ENCODE measurements at regions not wholly inside any gene's neighbourhood (a gene's known extent, or its start where the extent isn't known, plus 50 kb on each side); places are given as distances from the start of the nearest gene placed in this dataset.
A peak's percentile ranks its signal among the peaks of the same experiment; 100 is the strongest.
"Not testable (repeated sequence)": the region's sequence is repeated elsewhere in the genome, so short reads cannot be mapped to it uniquely, and the experiment has no call there.

GRCh38 chr7:39758234-39758970 lies 135.0 kb downstream of the RALA start:
- DNase-seq (ENCODE audit: low spot score in 2 of 2) (no peak), ATAC-seq (no peak)
- Mint-ChIP-seq H3K36me3 (no peaks in the 10 kb centered on the region), H3K9me3 (no peaks in the 10 kb centered on the region), H3K27ac (no peak overlapping the region), H3K4me1 (peaks cover 12% of the 10 kb centered on the region), H3K4me3 (no peak overlapping the region)

- Mint-ChIP-seq H3K27ac (no peak overlapping the region), H3K4me3 (no peak overlapping the region)
Observed at GRCh38 chr7:39761449-39761848, 138.1 kb downstream of the RALA start.

GRCh38 chr7:39762466-39762865 lies 139.1 kb downstream of the RALA start:
- H3K4me3 Mint-ChIP-seq; DNase-seq (ENCODE audit: low spot score in 2 of 2); H3K36me3 Mint-ChIP-seq; H3K9me3 Mint-ChIP-seq; ATAC-seq; H3K27ac Mint-ChIP-seq: not testable (repeated sequence)
- peaks cover 11% of the 10 kb centered on the region for H3K4me1 Mint-ChIP-seq

More at GRCh38 chr7:39761449-39761848, 138.1 kb downstream of the RALA start:
- DNase-seq (ENCODE audit: low spot score in 2 of 2): no peak
- peaks cover 11% of the 10 kb centered on the region for H3K4me1 Mint-ChIP-seq
- no peaks in the 10 kb centered on the region for H3K36me3 Mint-ChIP-seq
- ATAC-seq: no peak
- no peaks in the 10 kb centered on the region for H3K9me3 Mint-ChIP-seq

- not testable (repeated sequence) for ATAC-seq; DNase-seq (ENCODE audit: low spot score in 2 of 2); H3K4me3 Mint-ChIP-seq; H3K9me3 Mint-ChIP-seq; H3K27ac Mint-ChIP-seq; H3K36me3 Mint-ChIP-seq
- H3K4me1 Mint-ChIP-seq: peaks cover 11% of the 10 kb centered on the region
Observed at GRCh38 chr7:39762881-39763280, 139.5 kb downstream of the RALA start.

- Mint-ChIP-seq H3K36me3 (peaks cover 20% of the 10 kb centered on the region), H3K4me1 (peaks cover 11% of the 10 kb centered on the region)
- not testable (repeated sequence) for H3K4me3 Mint-ChIP-seq; ATAC-seq; H3K9me3 Mint-ChIP-seq; DNase-seq (ENCODE audit: low spot score in 2 of 2); H3K27ac Mint-ChIP-seq
Observed at GRCh38 chr7:39765833-39766232, 142.5 kb downstream of the RALA start.

- peaks cover 28% of the 10 kb centered on the region for H3K36me3 Mint-ChIP-seq
- H3K4me3 Mint-ChIP-seq; H3K4me1 Mint-ChIP-seq; H3K9me3 Mint-ChIP-seq; H3K27ac Mint-ChIP-seq; DNase-seq (ENCODE audit: low spot score in 2 of 2); ATAC-seq: not testable (repeated sequence)
Observed at GRCh38 chr7:39768439-39768838, 145.1 kb downstream of the RALA start.

GRCh38 chr7:39774341-39774851 lies 151.0 kb downstream of the RALA start:
- not testable (repeated sequence) for ATAC-seq; H3K4me1 Mint-ChIP-seq; H3K9me3 Mint-ChIP-seq; DNase-seq (ENCODE audit: low spot score in 2 of 2); H3K27ac Mint-ChIP-seq; H3K4me3 Mint-ChIP-seq
- peaks cover 16% of the 10 kb centered on the region for H3K36me3 Mint-ChIP-seq

GRCh38 chr7:39781557-39781956 lies 158.2 kb downstream of the RALA start:
- ATAC-seq; H3K27ac Mint-ChIP-seq; H3K4me1 Mint-ChIP-seq; H3K9me3 Mint-ChIP-seq; DNase-seq (ENCODE audit: low spot score in 2 of 2); H3K4me3 Mint-ChIP-seq: not testable (repeated sequence)
- peaks cover 35% of the 10 kb centered on the region for H3K36me3 Mint-ChIP-seq

GRCh38 chr7:39786440-39786839 lies 163.1 kb downstream of the RALA start:
- not testable (repeated sequence) for H3K4me3 Mint-ChIP-seq

GRCh38 chr7:39791035-39791434 lies 159.0 kb upstream of the CDK13 start:
- not testable (repeated sequence) for H3K9me3 Mint-ChIP-seq
- H3K27ac Mint-ChIP-seq: peak overlapping the region; percentile 67
- H3K36me3 Mint-ChIP-seq: peaks cover 13% of the 10 kb centered on the region

More at GRCh38 chr7:39786440-39786839, 163.1 kb downstream of the RALA start:
- ATAC-seq; H3K27ac Mint-ChIP-seq; DNase-seq (ENCODE audit: low spot score in 2 of 2); H3K4me1 Mint-ChIP-seq; H3K9me3 Mint-ChIP-seq: not testable (repeated sequence)
- H3K36me3 Mint-ChIP-seq: peaks cover 22% of the 10 kb centered on the region

GRCh38 chr7:39791911-39792310 lies 158.1 kb upstream of the CDK13 start:
- H3K36me3 Mint-ChIP-seq: peaks cover 13% of the 10 kb centered on the region
- not testable (repeated sequence) for H3K4me3 Mint-ChIP-seq; ATAC-seq; H3K9me3 Mint-ChIP-seq; H3K27ac Mint-ChIP-seq; H3K4me1 Mint-ChIP-seq; DNase-seq (ENCODE audit: low spot score in 2 of 2)

More at GRCh38 chr7:39791035-39791434, 159.0 kb upstream of the CDK13 start:
- ATAC-seq; H3K4me1 Mint-ChIP-seq; DNase-seq (ENCODE audit: low spot score in 2 of 2); H3K4me3 Mint-ChIP-seq: not testable (repeated sequence)

GRCh38 chr7:39793026-39793425 lies 157.0 kb upstream of the CDK13 start:
- not testable (repeated sequence) for DNase-seq (ENCODE audit: low spot score in 2 of 2); ATAC-seq; H3K4me3 Mint-ChIP-seq; H3K9me3 Mint-ChIP-seq; H3K27ac Mint-ChIP-seq; H3K4me1 Mint-ChIP-seq
- peaks cover 13% of the 10 kb centered on the region for H3K36me3 Mint-ChIP-seq

- not testable (repeated sequence) for H3K9me3 Mint-ChIP-seq; H3K27ac Mint-ChIP-seq; ATAC-seq; DNase-seq (ENCODE audit: low spot score in 2 of 2); H3K4me1 Mint-ChIP-seq; H3K4me3 Mint-ChIP-seq
- peaks cover 13% of the 10 kb centered on the region for H3K36me3 Mint-ChIP-seq
Observed at GRCh38 chr7:39793851-39794250, 156.2 kb upstream of the CDK13 start.

- not testable (repeated sequence) for H3K27ac Mint-ChIP-seq; H3K36me3 Mint-ChIP-seq; H3K9me3 Mint-ChIP-seq; H3K4me3 Mint-ChIP-seq; ATAC-seq; H3K4me1 Mint-ChIP-seq; DNase-seq (ENCODE audit: low spot score in 2 of 2)
Observed at GRCh38 chr7:39796947-39797346, 153.1 kb upstream of the CDK13 start.

GRCh38 chr7:39798077-39798476 lies 152.0 kb upstream of the CDK13 start:
- DNase-seq (ENCODE audit: low spot score in 2 of 2); H3K4me1 Mint-ChIP-seq; H3K4me3 Mint-ChIP-seq; H3K9me3 Mint-ChIP-seq; H3K27ac Mint-ChIP-seq; ATAC-seq; H3K36me3 Mint-ChIP-seq: not testable (repeated sequence)

All from stimulated activated effector memory CD8-positive, alpha-beta T cell treated with anti-CD3 and anti-CD28 coated beads, Interleukin-12 subunit alpha, Interleukin-12 subunit beta, amount 100 ng/mL, for 72 hours (primary cell).